ENCODE measurements at regions not wholly inside any gene's neighbourhood (a gene's known extent, or its start where the extent isn't known, plus 50 kb on each side); places are given as distances from the start of the nearest gene placed in this dataset.
"Not testable (repeated sequence)": the region's sequence is repeated elsewhere in the genome, so short reads cannot be mapped to it uniquely, and the experiment has no call there.

- peak; percentile 7 to 45 for DNase-seq
- TF ChIP-seq GATA1 (IDR thresholded peaks at IDR 0.05; ENCODE audit: low read depth, low read length) (no peak), POLR2A (IDR thresholded peaks at IDR 0.05; ENCODE audit: low read length) (no peak)
These were observed 1509.6 kb downstream of the ADGRL3 start for GRCh38 chr4:62709618-62710252.

GRCh38 chr4:62706423-62706822 is 1506.3 kb downstream of the ADGRL3 start:
- DNase-seq, result no peak

GRCh38 chr4:62683799-62684566 is 1483.9 kb downstream of the ADGRL3 start:
- no peak for TF ChIP-seq POLR2A (IDR thresholded peaks at IDR 0.05; ENCODE audit: low read length)
- TF ChIP-seq GATA1 (IDR thresholded peaks at IDR 0.05; ENCODE audit: low read depth, low read length), result no peak
- no peak for DNase-seq

More at GRCh38 chr4:62706423-62706822, 1506.3 kb downstream of the ADGRL3 start:
- TF ChIP-seq POLR2A (IDR thresholded peaks at IDR 0.05; ENCODE audit: low read length), result no peak
- TF ChIP-seq GATA1 (IDR thresholded peaks at IDR 0.05; ENCODE audit: low read depth, low read length), result no peak

GRCh38 chr4:62676962-62677361 is 1476.8 kb downstream of the ADGRL3 start:
- no peak for DNase-seq
- TF ChIP-seq POLR2A (IDR thresholded peaks at IDR 0.05; ENCODE audit: low read length) (no peak), GATA1 (IDR thresholded peaks at IDR 0.05; ENCODE audit: low read depth, low read length) (no peak)

- no peak for TF ChIP-seq GATA1 (IDR thresholded peaks at IDR 0.05; ENCODE audit: low read depth, low read length)
- no peak for TF ChIP-seq POLR2A (IDR thresholded peaks at IDR 0.05; ENCODE audit: low read length)
- DNase-seq, result no peak
These were observed 1470.4 kb downstream of the ADGRL3 start for GRCh38 chr4:62670514-62670913.

GRCh38 chr4:62661821-62662220 is 1461.7 kb downstream of the ADGRL3 start:
- no peak for DNase-seq
- TF ChIP-seq POLR2A (IDR thresholded peaks at IDR 0.05; ENCODE audit: low read length) (no peak), GATA1 (IDR thresholded peaks at IDR 0.05; ENCODE audit: low read depth, low read length) (no peak)

GRCh38 chr4:62656006-62656405 is 1455.9 kb downstream of the ADGRL3 start:
- TF ChIP-seq GATA1 (IDR thresholded peaks at IDR 0.05; ENCODE audit: low read depth, low read length) (no peak), POLR2A (IDR thresholded peaks at IDR 0.05; ENCODE audit: low read length) (no peak)

GRCh38 chr4:62644372-62644771 is 1444.2 kb downstream of the ADGRL3 start:
- TF ChIP-seq POLR2A (IDR thresholded peaks at IDR 0.05; ENCODE audit: low read length) (no peak), GATA1 (IDR thresholded peaks at IDR 0.05; ENCODE audit: low read depth, low read length) (no peak)
- DNase-seq, result peak; percentile 9 to 26

More at GRCh38 chr4:62656006-62656405, 1455.9 kb downstream of the ADGRL3 start:
- DNase-seq, result no peak

GRCh38 chr4:62640296-62640695 is 1440.2 kb downstream of the ADGRL3 start:
- TF ChIP-seq GATA1 (IDR thresholded peaks at IDR 0.05; ENCODE audit: low read depth, low read length) (no peak), POLR2A (IDR thresholded peaks at IDR 0.05; ENCODE audit: low read length) (no peak)
- DNase-seq, result no peak

- DNase-seq, result no peak
- no peak for TF ChIP-seq GATA1 (IDR thresholded peaks at IDR 0.05; ENCODE audit: low read depth, low read length)
- TF ChIP-seq POLR2A (IDR thresholded peaks at IDR 0.05; ENCODE audit: low read length), result no peak
These were observed 1427.5 kb downstream of the ADGRL3 start for GRCh38 chr4:62627671-62628070.

GRCh38 chr4:62627141-62627540 is 1427.0 kb downstream of the ADGRL3 start:
- no peak for DNase-seq
- no peak for TF ChIP-seq POLR2A (IDR thresholded peaks at IDR 0.05; ENCODE audit: low read length)
- TF ChIP-seq GATA1 (IDR thresholded peaks at IDR 0.05; ENCODE audit: low read depth, low read length), result no peak

GRCh38 chr4:62622089-62622488 is 1422.0 kb downstream of the ADGRL3 start:
- no peak for DNase-seq
- TF ChIP-seq POLR2A (IDR thresholded peaks at IDR 0.05; ENCODE audit: low read length), result no peak
- no peak for TF ChIP-seq GATA1 (IDR thresholded peaks at IDR 0.05; ENCODE audit: low read depth, low read length)

GRCh38 chr4:62619971-62620370 is 1419.8 kb downstream of the ADGRL3 start:
- DNase-seq, result no peak

GRCh38 chr4:62618042-62618441 is 1417.9 kb downstream of the ADGRL3 start:
- DNase-seq, result no peak
- TF ChIP-seq GATA1 (IDR thresholded peaks at IDR 0.05; ENCODE audit: low read depth, low read length) (no peak), POLR2A (IDR thresholded peaks at IDR 0.05; ENCODE audit: low read length) (no peak)

More at GRCh38 chr4:62619971-62620370, 1419.8 kb downstream of the ADGRL3 start:
- TF ChIP-seq GATA1 (IDR thresholded peaks at IDR 0.05; ENCODE audit: low read depth, low read length), result no peak
- TF ChIP-seq POLR2A (IDR thresholded peaks at IDR 0.05; ENCODE audit: low read length), result no peak

GRCh38 chr4:62601737-62602136 is 1401.6 kb downstream of the ADGRL3 start:
- no peak for TF ChIP-seq POLR2A (IDR thresholded peaks at IDR 0.05; ENCODE audit: low read length)
- no peak for TF ChIP-seq GATA1 (IDR thresholded peaks at IDR 0.05; ENCODE audit: low read depth, low read length)
- DNase-seq, result no peak

- DNase-seq, result not testable (repeated sequence)
These were observed 1395.1 kb downstream of the ADGRL3 start for GRCh38 chr4:62595265-62595664.

Measured in erythroblast (primary cell).